NCI-H446 (cell line): ENCODE measurements at regions not wholly inside any gene's neighbourhood (a gene's known extent, or its start where the extent isn't known, plus 50 kb on each side); places are given as distances from the start of the nearest gene placed in this dataset.

Experiments
- DNase-seq, 2 experiments: peaks; one replicate each; lab custom pipeline; 2025; lab: John Stamatoyannopoulos, UW

DNA sequence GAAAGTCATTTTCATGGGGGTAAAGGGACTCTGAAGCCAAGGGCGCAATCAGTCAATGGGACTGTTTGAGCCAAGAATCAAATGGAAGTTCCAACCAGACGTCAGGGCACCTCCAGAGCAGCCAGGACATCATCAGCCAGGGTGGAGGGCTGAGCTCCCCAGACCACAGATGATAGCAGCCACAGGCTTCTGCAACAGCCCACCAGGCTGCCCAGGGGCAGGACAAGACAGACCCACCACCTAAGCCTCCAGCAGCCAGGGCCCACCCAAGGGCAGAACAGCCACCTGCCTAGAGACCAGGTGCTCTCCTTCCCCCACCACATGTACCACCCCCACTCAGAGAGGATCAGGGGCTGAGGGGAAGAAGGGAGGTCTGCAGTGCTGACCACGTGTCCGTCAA lies 53.8 kb upstream of the SLC66A3 start:
- DNase-seq, result no peak

- no peak for DNase-seq
Measured at GRCh38 chr2:11102466-11102865, 52.8 kb upstream of the SLC66A3 start.

GRCh38 chr2:11102956-11103860 lies 52.1 kb upstream of the SLC66A3 start:
- no peak for DNase-seq

DNA sequence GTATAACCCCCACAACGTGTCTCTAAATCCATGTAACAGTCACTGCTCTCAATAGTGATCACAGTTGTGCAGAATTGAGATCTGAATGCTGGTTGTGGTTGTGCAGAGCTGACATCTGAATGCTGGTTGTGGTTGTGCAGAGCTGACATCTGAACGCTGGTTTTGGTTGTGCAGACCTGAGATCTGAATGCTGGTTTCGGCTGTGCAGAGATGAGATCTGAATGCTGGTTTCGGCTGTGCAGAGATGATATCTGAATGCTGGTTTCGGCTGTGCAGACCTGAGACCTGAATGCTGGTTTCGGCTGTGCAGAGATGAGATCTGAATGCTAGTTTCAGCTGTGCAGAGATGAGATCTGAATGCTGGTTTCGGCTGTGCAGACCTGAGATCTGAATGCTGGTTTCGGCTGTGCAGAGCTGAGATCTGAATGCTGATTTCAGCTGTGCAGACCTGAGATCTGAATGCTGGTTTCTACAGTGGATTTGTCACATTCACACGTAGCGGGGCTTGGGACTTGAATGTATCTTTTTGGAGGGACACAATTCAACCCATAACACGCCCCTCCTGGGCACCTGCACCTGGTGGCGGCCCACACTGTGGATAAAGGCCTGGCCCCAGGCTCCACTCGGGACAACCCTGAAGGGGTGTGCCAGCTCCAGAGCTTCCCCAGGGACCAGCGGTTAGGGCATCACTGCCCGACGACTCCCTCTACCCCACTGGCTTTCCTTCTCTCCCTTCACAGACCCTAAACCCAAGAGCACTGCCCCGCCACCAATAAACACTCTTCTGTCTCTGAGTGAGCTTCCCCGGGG lies 51.1 kb upstream of the SLC66A3 start:
- no peak for DNase-seq

- DNase-seq, result no peak
Measured at GRCh38 chr2:11104794-11105660, 50.2 kb upstream of the SLC66A3 start.
